GM19468 (cell line): ENCODE measurements at regions not wholly inside any gene's neighbourhood (a gene's known extent, or its start where the extent isn't known, plus 50 kb on each side); places are given as distances from the start of the nearest gene placed in this dataset.

ENCODE experiments used
- ATAC-seq: cut with Tn5 transposase; IDR thresholded peaks from one replicate; pipeline ENCODE4 v1.9.1; 2021; ENCODE audit warnings: mild to moderate bottlenecking, moderate library complexity, moderate number of reproducible peaks; ENCODE audit not compliant: unreplicated experiment; ENCODE audit errors: extremely low read depth

- ATAC-seq: no peak
Observed at GRCh38 chr16:59204589-59204988, 470.5 kb upstream of the GOT2 start.

DNA sequence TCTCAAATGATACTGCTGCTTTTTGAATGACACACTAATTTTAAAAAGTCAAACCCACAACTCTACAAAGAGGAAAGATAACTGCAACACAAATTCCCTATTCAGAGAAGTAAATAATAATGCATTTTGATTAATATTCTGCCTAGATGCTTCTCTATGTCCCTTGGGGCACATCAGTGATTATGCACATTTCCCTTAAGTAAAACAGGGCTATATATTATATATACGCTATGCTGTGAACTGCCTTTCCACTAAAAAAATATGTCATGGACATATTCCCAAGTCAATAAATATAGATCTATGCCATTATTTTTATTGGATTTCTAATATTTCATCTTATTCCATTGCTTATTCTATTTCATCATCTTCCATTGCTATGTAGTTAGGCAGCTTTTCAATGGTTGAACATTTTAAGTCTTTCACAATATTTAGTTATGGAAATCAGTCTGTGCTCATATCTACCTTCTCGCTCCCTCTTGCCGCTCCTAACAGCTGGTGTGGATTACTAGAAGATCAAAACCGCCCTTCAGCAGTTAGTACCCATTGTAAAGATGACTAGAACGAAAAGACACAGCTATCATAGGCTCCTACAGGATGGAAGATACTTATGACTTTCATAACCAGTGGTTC is 468.2 kb upstream of the GOT2 start:
- no peak for ATAC-seq

- no peak for ATAC-seq
Observed at GRCh38 chr16:59201821-59202220, 467.7 kb upstream of the GOT2 start.

DNA sequence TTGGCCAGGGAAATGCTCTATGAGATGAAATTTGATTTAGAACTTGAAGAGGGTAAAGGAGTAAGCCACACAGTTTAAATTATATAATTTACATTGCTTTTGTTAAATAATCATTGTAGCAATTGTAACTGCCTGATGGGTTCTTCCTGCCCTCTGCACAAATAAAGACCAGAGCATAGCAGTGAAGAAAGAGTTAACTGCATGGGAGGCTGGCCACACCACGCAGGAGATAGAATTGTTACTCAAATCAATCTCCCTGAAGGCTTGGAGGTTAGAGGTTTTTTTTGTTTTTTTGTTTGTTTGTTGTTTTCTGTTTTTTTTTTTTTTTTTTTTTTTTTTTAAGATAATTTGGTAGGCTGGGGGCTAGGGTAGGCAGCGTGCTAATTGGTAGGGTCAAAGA is 467.0 kb upstream of the GOT2 start:
- no peak for ATAC-seq

DNA sequence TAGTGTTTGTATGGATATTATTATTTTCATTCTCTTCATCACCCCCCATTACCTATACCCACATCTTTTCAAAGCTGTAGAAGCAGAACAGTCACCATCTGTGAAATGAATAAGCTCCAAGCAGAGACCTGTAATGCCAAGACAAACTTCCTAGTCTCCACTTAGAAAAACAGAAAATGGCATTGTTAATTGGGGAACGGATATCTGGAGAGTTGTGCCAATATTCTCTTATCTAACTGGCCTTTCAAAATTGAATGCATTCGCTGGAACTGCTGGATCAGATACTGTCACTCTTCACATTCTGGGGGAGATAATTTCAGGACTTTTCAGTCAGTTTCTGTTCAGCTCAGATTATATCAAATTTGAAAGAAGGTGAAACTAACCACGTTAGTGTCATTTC is 464.4 kb upstream of the GOT2 start:
- ATAC-seq: no peak

DNA sequence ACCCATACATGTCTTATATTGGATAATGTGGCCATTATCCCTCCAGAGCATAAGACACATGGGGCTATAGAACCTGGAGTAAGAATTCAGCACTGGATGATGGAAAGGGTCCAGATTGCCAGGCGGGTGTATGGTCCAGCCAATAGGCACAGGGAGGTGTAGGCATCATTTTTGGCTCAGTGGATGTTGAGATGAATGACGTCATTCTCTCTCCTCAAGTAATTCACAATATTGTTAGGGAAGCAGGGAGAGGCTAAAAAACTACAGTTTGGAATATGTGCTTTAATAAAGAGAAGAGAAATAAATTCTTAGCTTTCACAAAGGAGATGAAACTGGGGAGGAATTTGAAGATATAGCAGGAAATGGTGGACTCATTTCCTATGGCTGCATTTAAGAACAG is 461.1 kb upstream of the GOT2 start:
- ATAC-seq: no peak

GRCh38 chr16:59193637-59194036 is 459.5 kb upstream of the GOT2 start:
- no peak for ATAC-seq

- ATAC-seq: peak; percentile 37
Observed at GRCh38 chr16:59192551-59193199, 458.6 kb upstream of the GOT2 start.

- ATAC-seq: no peak
Observed at GRCh38 chr16:59190731-59191130, 456.6 kb upstream of the GOT2 start.

DNA sequence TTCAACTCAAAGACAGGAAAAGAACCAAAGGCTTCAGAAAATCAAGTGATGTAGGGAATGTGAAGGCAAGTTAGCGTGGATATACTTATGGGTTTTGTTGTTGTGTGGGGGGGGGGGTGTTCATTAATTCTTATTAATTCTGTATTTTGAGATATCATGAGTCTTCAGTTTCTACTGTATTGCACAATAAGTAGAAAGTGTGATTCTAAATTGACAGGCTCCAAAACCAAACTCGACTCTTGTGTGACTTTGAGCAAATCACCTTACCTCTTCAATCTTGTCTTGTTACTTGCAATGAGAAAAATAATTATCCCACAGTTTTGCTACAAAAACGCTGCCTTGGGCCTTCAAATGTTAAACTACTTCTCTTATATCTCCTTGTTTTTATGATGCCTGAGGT is 453.9 kb upstream of the GOT2 start:
- no peak for ATAC-seq

DNA sequence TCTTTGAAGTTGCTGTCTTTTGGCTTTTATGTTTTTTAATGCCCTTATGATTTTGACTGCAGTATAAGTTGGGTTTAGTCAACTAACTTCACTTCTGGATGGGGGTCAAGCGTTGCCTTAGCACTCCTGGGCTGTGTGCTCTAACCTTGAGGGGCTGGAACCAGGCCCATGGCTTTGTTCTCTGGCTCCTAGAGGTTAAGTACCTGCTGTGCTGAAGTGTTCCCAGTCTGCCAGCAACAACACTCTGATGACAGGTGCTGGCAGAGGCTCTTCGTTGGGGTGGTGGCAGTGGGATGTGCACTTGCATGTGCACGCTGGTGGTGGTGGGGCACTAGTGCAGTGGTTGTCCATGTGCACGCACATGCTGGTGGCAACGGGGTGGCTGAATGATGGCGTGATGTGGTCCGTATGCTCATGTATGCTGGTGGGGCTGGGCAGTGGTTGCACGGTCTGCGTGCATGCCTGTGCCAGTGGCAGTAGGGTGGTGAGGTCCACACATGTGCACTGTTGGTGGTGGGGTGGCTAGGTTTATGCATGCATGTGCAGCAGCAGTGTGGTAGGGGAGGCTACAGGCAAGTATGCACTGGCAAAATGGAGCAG is 447.8 kb upstream of the GOT2 start:
- ATAC-seq: no peak

- ATAC-seq: no peak
Observed at GRCh38 chr16:59180083-59180476, 446.0 kb upstream of the GOT2 start.

GRCh38 chr16:59179446-59180082 is 445.4 kb upstream of the GOT2 start:
- ATAC-seq: no peak

GRCh38 chr16:59173408-59173831 is 439.3 kb upstream of the GOT2 start:
- ATAC-seq: no peak

DNA sequence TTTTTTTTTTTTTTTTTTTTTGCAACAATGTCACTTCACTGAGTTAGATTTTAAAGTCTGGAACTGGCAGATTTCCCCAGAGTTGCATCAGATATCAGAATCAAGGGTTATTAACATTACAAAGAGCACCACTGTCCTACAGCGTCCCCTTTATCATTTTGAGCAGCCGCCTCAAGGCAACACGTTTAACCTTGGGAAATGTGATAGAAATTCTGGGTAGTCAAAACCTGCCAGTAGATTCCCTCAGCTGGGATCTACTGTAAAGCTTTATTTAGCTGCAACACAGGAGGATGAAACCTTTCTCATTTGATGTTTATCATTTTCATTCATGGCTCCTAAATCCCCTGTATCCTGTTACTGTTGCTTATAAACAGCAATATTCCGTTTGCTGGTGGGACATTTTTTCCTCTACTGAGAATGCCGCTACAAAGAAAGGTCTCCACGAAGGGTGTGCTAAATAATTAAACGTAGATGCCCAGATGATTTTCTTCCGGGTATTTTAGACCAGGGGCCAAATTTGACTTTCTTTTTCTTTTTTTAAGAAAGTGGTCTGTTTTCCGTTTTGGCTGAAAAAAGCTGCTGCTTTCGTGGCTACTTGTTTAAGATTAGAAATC is 436.1 kb upstream of the GOT2 start:
- no peak for ATAC-seq

DNA sequence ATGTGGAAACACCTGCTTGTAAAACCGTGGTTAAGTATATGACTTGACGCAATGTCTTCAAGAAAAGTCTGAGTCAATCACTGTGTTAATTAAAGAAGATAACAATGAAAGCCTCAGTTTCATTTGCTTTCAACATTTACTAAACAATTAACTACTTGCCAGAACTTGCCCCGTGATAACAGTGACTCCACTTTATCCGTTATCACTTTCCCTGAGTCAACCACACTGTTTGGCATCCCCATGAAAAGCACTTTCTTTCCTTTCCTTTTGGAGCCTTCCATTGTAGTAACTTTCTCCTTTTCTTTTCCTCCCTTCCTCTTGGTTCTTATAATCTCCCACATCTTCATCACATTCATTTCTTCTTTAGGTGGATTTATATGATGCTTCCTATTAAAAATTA is 435.1 kb upstream of the GOT2 start:
- ATAC-seq: no peak

DNA sequence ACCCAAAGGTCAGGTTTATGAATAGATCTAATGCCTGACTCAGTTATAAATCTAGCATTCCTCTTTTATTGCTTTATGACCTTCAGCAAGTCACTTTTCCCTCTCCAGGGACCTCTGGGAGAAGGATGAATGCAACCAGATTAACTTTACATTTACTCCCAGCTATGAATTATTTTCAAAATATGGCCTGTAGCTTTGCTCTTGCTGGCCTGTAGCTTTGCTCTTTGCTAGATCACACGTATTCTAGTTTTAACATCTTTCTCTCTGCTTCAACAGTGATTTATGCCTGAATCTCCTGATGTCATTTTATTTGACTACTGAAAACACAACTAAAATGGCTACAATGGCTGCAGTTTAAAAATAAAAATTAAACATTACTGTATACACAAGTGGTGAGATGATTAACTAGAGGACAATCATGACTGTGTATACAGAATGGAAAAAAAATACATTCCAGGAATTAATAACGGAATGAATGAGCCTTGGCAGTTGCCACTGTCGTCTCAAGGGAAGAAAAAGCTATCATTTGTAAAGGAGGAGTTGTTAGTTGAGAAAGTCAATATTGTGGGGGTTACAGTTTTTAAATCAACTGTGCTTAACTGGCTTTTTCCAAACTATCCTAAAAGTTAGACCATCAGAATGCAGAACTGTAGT is 434.5 kb upstream of the GOT2 start:
- no peak for ATAC-seq

DNA sequence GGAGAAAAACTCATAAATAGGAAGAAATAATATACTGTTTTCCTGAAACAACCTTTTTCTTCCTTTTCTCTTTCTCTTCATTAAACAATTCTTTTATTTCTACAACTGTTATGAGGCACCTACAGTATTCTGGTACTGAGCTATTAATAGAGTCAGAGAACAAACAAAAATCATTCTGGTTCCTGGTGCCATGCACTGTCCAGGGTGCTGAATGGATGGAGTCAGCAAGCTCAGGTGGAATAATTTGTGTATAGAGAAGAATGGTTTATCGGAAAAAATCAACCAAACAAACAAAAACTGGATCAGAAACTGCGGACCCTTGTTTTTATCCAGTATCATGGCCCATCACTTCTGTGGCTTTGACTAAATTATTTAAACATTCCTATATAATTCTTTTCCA is 430.3 kb upstream of the GOT2 start:
- no peak for ATAC-seq

DNA sequence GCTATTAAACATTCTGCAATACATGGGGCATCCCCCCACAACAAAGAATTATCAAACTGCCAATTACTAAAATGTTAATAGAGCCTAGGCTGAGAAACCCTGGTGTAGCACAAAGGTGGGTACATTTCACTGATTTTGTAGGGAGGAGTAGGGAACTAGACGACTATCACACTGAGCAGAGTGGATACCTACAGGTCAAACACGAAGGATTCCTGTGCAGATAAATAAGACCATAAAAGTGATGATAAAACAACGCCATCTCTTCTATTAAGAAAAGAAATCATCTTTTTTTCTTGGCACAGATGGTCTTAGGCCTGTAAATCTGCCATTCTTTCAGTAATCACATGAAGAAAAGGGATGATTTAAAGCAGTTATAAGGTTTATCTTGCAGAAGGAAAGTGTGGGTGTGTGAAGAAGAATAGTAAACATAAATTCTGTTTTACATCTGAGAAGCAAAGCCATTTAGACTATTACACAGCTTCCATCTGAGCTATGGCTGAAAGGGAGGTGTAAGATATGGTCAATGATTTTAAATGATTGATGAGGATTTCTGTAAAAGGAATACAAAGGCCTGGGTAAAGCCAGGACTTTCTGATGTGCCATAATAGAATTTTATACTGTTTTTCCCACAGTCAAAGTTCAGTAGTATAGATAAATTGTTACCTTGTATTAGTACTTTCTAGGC is 429.4 kb upstream of the GOT2 start:
- ATAC-seq: no peak

GRCh38 chr16:59161679-59162078 is 427.6 kb upstream of the GOT2 start:
- no peak for ATAC-seq
